LNCAP (cell line): ENCODE measurements at regions not wholly inside any gene's neighbourhood (a gene's known extent, or its start where the extent isn't known, plus 50 kb on each side); places are given as distances from the start of the nearest gene placed in this dataset.

Experiments
- CTCF ChIP-seq: fragments of 450-650 bp; IDR thresholded peaks from 2 replicates; pipeline ENCODE4 v1.5.1; 2017; ENCODE audit warnings: mild to moderate bottlenecking

GRCh38 chr20:53767206-53767930 lies 173.7 kb upstream of the ZNF217 start:
- TF ChIP-seq CTCF: no peak

- no peak for TF ChIP-seq CTCF
Observed at GRCh38 chr20:53764415-53764800, 170.8 kb upstream of the ZNF217 start.

GRCh38 chr20:53763707-53764414 lies 170.2 kb upstream of the ZNF217 start:
- no peak for TF ChIP-seq CTCF

GRCh38 chr20:53760025-53760441 lies 166.4 kb upstream of the ZNF217 start:
- no peak for TF ChIP-seq CTCF

GRCh38 chr20:53757472-53757913 lies 163.9 kb upstream of the ZNF217 start:
- no peak for TF ChIP-seq CTCF

GRCh38 chr20:53755733-53756531 lies 162.3 kb upstream of the ZNF217 start:
- TF ChIP-seq CTCF: no peak

GRCh38 chr20:53753880-53754459 lies 160.3 kb upstream of the ZNF217 start:
- no peak for TF ChIP-seq CTCF
